Thyroid gland (tissue), 4 donors: ENCODE measurements at regions not wholly inside any gene's neighbourhood (a gene's known extent, or its start where the extent isn't known, plus 50 kb on each side); places are given as distances from the start of the nearest gene placed in this dataset.

Experiments
- POLR2A ChIP-seq, 2 donors: fragments of 450-650 bp; IDR thresholded peaks; one replicate each; pipeline ENCODE4 v1.6.1; 2017; ENCODE audit warnings: antibody characterized with exemption in 2 of 2, mild to moderate bottlenecking in 2 of 2, moderate library complexity in 1 of 2
- TF ChIP-seq, protein P1 (sequence below), 6 experiments: fragments of 200-600 bp in 3 of 6; fragments of 450-650 bp in 3 of 6; sonication (generic) in 3 of 6; IDR thresholded peaks; one replicate each; pipeline ENCODE4 v1.5.1; 2016 to 2019; ENCODE audit warnings: antibody characterized with exemption in 6 of 6, mild to moderate bottlenecking in 2 of 6, inconsistent platforms in 1 of 6, moderate library complexity in 1 of 6

DNA sequence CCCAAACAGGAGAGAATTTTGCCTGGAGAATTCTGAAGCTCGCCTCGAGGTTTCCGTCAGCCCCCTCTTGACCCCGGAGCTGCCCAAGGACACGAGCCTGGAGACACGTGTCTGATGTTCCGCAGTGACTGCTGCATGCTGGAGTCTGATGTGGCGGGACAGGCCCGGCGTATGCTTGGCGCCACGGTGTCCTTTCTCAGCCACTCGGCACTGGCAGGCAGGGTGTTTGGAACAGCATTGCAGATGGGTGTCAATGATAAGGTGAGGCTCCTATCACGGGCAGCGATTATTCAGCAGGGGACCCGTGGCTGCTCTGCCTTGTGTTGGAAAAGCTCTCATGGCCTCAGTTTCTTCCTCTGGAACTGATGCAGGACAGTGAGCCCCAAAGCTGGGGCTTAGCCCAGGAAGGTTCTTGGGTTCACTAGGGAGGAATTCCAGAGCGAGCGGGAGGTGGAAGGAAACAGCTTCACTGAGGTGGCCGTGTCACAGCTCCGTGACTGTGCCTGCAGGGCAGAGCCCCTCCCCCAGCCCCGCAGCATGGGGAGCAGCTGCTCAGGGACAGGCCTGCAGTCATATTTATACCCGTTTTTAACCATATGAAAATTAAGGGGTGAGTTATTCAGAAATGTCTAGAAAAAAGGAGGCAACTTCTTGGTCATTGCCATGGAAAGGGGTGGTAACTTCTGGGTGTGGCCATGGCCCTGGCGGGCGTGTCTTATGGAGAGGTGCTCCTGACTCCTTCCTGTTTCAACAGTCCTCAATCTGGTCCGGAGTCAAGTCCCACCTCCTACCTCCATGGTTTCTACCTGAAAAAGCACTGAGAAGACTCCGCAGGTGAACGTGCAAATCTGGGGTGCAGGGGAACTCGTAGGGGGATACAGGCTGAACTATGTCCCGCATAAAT, 123.4 kb downstream of the SIK1 start:
- TF ChIP-seq, protein P1, sequence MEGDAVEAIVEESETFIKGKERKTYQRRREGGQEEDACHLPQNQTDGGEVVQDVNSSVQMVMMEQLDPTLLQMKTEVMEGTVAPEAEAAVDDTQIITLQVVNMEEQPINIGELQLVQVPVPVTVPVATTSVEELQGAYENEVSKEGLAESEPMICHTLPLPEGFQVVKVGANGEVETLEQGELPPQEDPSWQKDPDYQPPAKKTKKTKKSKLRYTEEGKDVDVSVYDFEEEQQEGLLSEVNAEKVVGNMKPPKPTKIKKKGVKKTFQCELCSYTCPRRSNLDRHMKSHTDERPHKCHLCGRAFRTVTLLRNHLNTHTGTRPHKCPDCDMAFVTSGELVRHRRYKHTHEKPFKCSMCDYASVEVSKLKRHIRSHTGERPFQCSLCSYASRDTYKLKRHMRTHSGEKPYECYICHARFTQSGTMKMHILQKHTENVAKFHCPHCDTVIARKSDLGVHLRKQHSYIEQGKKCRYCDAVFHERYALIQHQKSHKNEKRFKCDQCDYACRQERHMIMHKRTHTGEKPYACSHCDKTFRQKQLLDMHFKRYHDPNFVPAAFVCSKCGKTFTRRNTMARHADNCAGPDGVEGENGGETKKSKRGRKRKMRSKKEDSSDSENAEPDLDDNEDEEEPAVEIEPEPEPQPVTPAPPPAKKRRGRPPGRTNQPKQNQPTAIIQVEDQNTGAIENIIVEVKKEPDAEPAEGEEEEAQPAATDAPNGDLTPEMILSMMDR (IDR thresholded peaks at IDR 0.05), result no peak
- TF ChIP-seq POLR2A (IDR thresholded peaks at IDR 0.05), result no peak
